ENCODE measurements at regions not wholly inside any gene's neighbourhood (a gene's known extent, or its start where the extent isn't known, plus 50 kb on each side); places are given as distances from the start of the nearest gene placed in this dataset.
"Not testable (repeated sequence)": the region's sequence is repeated elsewhere in the genome, so short reads cannot be mapped to it uniquely, and the experiment has no call there.

DNA sequence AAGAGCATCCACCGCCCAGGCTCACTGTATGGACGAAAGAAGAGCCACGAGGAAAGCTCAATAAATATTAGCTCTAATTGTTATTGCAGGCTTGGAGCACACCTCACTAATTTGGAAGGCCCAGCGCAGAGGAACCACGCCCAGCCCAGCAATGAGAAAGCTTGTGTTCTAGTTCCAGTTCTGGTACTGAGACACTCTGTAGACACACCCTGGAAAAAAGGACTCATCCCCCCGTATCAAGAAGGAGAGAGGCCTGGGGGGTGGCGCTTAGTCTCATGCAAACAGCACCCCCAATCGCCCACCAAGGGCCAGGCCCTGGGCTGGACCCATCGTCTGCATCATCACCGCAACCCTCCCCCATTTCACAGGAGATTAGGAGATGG lies 156.9 kb downstream of the BMP7 start:
- H3K9me2 ChIP-seq (replicated peaks; ENCODE audit: insufficient read depth): no peaks in the 10 kb centered on the region
- H3K79me2 ChIP-seq: no peaks in the 10 kb centered on the region
- no peaks in the 10 kb centered on the region for H3K36me3 ChIP-seq (replicated peaks; ENCODE audit: insufficient read depth, low read depth)
- peaks cover 11% of the 10 kb centered on the region for H3K4me1 ChIP-seq (ENCODE audit: insufficient read depth)
- TF ChIP-seq, protein P1, sequence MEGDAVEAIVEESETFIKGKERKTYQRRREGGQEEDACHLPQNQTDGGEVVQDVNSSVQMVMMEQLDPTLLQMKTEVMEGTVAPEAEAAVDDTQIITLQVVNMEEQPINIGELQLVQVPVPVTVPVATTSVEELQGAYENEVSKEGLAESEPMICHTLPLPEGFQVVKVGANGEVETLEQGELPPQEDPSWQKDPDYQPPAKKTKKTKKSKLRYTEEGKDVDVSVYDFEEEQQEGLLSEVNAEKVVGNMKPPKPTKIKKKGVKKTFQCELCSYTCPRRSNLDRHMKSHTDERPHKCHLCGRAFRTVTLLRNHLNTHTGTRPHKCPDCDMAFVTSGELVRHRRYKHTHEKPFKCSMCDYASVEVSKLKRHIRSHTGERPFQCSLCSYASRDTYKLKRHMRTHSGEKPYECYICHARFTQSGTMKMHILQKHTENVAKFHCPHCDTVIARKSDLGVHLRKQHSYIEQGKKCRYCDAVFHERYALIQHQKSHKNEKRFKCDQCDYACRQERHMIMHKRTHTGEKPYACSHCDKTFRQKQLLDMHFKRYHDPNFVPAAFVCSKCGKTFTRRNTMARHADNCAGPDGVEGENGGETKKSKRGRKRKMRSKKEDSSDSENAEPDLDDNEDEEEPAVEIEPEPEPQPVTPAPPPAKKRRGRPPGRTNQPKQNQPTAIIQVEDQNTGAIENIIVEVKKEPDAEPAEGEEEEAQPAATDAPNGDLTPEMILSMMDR (IDR thresholded peaks at IDR 0.05; ENCODE audit: poor library complexity): no peak
- TF ChIP-seq EZH2 (IDR thresholded peaks at IDR 0.05; ENCODE audit: borderline replicate concordance) (no peak), EZH2phosphoT487 (IDR thresholded peaks at IDR 0.05; ENCODE audit: low read depth, severe bottlenecking, unreplicated experiment) (no peak)
- WGBS (ENCODE audit: low lambda C conversion rate, missing lambda C conversion rate): 76% methylated on average over 10 of the region's 10 CpGs
- H3K27me3 ChIP-seq: no peaks in the 10 kb centered on the region
- no peaks in the 10 kb centered on the region for H3K9me3 ChIP-seq (ENCODE audit: low read depth)
- H2AFZ ChIP-seq: no peak overlapping the region
- no peak for DNase-seq (ENCODE audit: low spot score)
- H3K4me3 ChIP-seq: no peak overlapping the region
- H3K27ac ChIP-seq: peak overlapping the region; percentile 69
- H3K4me2 ChIP-seq: peak overlapping the region; percentile 31
- no peaks in the 10 kb centered on the region for H4K20me1 ChIP-seq (ENCODE audit: insufficient read depth, poor library complexity, severe bottlenecking)

DNA sequence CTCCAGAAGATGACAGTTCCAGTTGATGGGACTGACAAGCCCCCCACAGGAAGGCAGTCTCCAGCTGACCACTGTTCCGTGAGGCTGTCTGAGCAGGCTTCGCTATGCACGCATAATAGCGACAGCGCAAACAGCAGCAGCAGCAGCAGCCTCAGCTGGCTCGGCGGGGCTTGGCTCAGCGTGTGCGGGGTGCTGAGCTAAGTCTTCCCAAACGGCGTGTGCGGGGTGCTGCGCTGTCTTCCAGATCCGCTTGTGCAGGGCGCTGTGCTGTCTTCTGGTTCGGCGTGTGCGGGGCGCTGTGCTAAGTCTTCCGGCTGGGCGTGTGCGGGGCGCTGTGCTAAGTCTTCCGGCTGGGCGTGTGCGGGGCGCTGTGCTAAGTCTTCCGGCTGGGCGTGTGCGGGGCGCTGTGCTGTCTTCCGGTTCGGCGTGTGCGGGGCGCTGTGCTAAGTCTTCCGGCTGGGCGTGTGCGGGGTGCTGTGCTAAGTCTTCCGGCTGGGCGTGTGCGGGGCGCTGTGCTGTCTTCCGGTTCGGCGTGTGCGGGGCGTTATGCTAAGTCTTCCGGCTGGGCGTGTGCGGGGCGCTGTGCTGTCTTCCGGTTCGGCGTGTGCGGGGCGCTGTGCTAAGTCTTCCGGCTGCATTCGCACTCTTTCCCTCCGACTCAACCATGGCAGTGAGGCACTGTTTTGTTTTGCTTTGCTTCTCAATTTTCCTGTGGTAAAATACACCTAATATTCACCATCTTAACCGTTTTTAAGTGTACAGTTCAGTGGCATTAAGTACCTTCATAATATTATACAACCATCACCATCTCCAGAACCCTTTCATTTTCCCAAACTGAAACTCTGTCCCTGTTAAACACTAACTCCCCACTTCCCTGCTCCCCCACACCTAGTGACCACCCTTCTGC lies 156.1 kb downstream of the BMP7 start:
- not testable (repeated sequence) for H3K27me3 ChIP-seq; DNase-seq (ENCODE audit: low spot score); H2AFZ ChIP-seq; H3K4me3 ChIP-seq; H3K4me2 ChIP-seq; H3K79me2 ChIP-seq; H3K27ac ChIP-seq; H3K36me3 ChIP-seq (replicated peaks; ENCODE audit: insufficient read depth, low read depth); H3K9me2 ChIP-seq (replicated peaks; ENCODE audit: insufficient read depth); H3K9me3 ChIP-seq (ENCODE audit: low read depth); H4K20me1 ChIP-seq (ENCODE audit: insufficient read depth, poor library complexity, severe bottlenecking)
- peaks cover 11% of the 10 kb centered on the region for H3K4me1 ChIP-seq (ENCODE audit: insufficient read depth)
- WGBS (ENCODE audit: low lambda C conversion rate, missing lambda C conversion rate): 98% methylated on average over 30 of the region's 61 CpGs

DNA sequence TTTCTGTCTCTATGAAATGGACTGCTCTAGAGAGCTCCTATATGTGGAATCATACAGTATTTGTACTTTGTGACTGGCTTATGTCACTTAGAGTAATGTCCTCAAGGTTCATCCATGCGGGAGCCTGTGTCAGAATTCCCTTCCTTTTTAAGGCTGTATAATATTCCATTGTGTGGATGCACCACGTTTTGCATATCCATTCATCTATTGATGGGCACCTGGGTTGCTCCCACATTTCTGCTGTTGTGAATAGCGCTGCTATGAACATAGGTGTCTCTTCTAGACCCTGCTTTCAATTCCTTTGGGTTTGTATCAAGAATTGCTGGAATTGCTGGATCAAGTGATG lies 155.4 kb downstream of the BMP7 start:
- no peak overlapping the region for H3K27ac ChIP-seq
- no peaks in the 10 kb centered on the region for H3K36me3 ChIP-seq (replicated peaks; ENCODE audit: insufficient read depth, low read depth)
- H3K27me3 ChIP-seq: no peaks in the 10 kb centered on the region
- 100% methylated on average over 3 of the region's 3 CpGs for WGBS (ENCODE audit: low lambda C conversion rate, missing lambda C conversion rate)
- no peak for DNase-seq (ENCODE audit: low spot score)
- peaks cover 11% of the 10 kb centered on the region for H3K4me1 ChIP-seq (ENCODE audit: insufficient read depth)
- no peaks in the 10 kb centered on the region for H3K9me2 ChIP-seq (replicated peaks; ENCODE audit: insufficient read depth)
- H3K79me2 ChIP-seq: no peaks in the 10 kb centered on the region
- TF ChIP-seq EZH2 (IDR thresholded peaks at IDR 0.05; ENCODE audit: borderline replicate concordance) (no peak), EZH2phosphoT487 (IDR thresholded peaks at IDR 0.05; ENCODE audit: low read depth, severe bottlenecking, unreplicated experiment) (no peak)
- TF ChIP-seq, protein P1 (IDR thresholded peaks at IDR 0.05; ENCODE audit: poor library complexity): no peak
- H3K4me2 ChIP-seq: no peak overlapping the region
- no peak overlapping the region for H2AFZ ChIP-seq
- H3K9me3 ChIP-seq (ENCODE audit: low read depth): no peaks in the 10 kb centered on the region
- no peak overlapping the region for H3K4me3 ChIP-seq
- no peaks in the 10 kb centered on the region for H4K20me1 ChIP-seq (ENCODE audit: insufficient read depth, poor library complexity, severe bottlenecking)

DNA sequence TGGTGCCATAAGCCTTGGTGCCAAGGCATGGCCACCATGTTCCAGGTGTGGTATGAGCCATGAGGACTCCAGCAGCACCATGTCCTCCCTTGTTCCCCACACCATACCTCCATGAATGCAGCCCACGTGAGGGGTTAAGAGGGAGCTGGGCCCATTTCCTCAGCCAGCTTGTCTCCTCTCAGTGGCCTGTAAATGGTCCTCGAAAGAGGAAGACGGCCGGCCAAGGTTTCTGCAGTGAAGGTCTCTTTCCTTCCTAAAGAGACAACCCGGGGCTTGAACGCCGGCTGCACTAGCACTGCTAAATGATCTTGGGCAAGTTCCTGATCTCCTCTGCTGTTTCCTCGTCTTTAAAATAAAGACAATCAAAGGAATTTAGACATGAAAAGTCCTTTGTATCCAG lies 154.0 kb downstream of the BMP7 start:
- H3K4me3 ChIP-seq: no peak overlapping the region
- TF ChIP-seq, protein P1 (IDR thresholded peaks at IDR 0.05; ENCODE audit: poor library complexity): no peak
- TF ChIP-seq EZH2phosphoT487 (IDR thresholded peaks at IDR 0.05; ENCODE audit: low read depth, severe bottlenecking, unreplicated experiment) (no peak), EZH2 (IDR thresholded peaks at IDR 0.05; ENCODE audit: borderline replicate concordance) (no peak)
- no peak overlapping the region for H3K4me2 ChIP-seq
- no peaks in the 10 kb centered on the region for H3K9me3 ChIP-seq (ENCODE audit: low read depth)
- H3K36me3 ChIP-seq (replicated peaks; ENCODE audit: insufficient read depth, low read depth): no peaks in the 10 kb centered on the region
- 98% methylated on average over 8 of the region's 8 CpGs for WGBS (ENCODE audit: low lambda C conversion rate, missing lambda C conversion rate)
- no peaks in the 10 kb centered on the region for H3K27me3 ChIP-seq
- no peak overlapping the region for H3K27ac ChIP-seq
- no peaks in the 10 kb centered on the region for H3K79me2 ChIP-seq
- peaks cover 11% of the 10 kb centered on the region for H3K4me1 ChIP-seq (ENCODE audit: insufficient read depth)
- DNase-seq (ENCODE audit: low spot score): no peak
- H2AFZ ChIP-seq: no peak overlapping the region
- no peaks in the 10 kb centered on the region for H4K20me1 ChIP-seq (ENCODE audit: insufficient read depth, poor library complexity, severe bottlenecking)
- no peaks in the 10 kb centered on the region for H3K9me2 ChIP-seq (replicated peaks; ENCODE audit: insufficient read depth)
